Amygdala (tissue), 56 donors: ENCODE measurements at regions not wholly inside any gene's neighbourhood (a gene's known extent, or its start where the extent isn't known, plus 50 kb on each side); places are given as distances from the start of the nearest gene placed in this dataset.
A peak's percentile ranks its signal among the peaks of the same experiment; 100 is the strongest.

ENCODE experiments used
- DNase-seq, 56 donors: peaks; one replicate each; lab custom pipeline; 2025; lab: John Stamatoyannopoulos, UW

GRCh38 chr14:76929927-76930326, 98.6 kb downstream of the IRF2BPL start:
- DNase-seq = peak in 3 of 56 donors; percentile 13 to 27 (median 17)

DNA sequence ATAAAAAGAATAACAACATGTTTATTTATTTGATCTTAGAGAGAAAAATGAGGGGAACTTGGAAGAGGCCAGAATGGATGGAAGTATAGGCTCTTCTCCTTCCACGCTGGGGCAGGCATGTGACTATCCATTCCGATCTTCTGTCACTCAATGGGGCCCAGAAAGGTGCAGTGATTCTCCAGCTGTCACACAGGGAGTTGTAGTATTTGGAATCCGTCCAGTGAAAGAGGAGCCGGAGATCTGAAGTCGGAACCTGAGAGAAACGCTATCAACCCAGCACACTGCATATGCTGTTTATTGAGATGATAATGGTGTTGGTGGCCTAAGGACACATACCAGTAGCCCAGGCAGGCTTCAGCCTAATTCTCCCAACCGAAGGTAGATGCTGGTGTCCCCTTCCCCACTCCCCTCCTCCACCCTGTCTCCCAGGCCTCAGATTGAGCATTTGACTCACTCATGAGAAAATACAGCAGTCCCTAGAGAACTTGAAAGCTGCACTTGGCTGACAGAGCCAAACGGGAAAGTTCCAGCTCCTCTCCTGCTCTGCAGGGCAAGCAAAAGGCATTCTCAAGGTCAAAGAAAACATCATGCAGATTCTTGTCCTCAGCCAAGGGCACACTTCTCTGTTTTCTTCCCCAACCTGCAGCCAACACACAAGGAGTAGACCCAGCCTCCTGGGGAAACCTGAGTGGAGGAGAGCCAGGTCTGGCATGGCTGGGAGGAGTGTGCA, 100.4 kb downstream of the IRF2BPL start:
- DNase-seq = no peak

DNA sequence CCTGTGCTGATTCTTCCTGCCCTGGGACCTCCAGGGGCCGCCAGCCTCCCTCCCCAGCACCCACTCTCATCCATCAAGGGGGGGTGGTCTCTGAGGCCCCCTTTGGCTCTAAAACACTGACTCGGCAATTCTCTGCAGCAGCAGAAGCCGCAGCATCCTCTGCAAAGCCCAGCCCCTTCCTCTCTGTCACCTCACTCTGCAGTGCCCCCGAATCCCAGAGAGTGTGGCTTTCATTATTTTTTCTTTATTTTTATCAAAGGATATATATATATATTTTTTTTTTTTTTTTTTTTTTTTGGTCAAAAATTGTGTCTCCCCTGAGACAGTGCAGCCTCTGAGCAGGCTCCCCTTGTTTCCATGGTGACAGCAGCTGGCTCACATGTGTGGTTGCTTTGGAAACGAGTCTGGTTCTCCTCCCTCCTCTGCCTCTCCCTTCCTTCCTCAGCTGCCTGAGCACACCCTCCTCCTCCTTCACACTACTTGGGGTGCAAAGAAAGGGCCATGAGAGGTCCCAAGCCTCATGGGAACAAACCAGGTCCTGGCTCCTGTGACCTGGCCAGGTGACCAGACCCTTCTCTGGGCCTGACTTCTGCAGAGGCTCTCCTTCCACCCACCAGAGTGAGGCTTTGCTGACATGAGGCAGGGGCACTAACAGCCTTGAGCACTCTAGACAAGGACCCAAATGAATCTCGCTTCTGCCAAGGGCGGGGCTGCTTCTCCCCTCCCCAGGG, 100.5 kb downstream of the LRRC74A start:
- DNase-seq = peak in 29 of 56 donors; percentile 9 to 75 (median 35)

DNA sequence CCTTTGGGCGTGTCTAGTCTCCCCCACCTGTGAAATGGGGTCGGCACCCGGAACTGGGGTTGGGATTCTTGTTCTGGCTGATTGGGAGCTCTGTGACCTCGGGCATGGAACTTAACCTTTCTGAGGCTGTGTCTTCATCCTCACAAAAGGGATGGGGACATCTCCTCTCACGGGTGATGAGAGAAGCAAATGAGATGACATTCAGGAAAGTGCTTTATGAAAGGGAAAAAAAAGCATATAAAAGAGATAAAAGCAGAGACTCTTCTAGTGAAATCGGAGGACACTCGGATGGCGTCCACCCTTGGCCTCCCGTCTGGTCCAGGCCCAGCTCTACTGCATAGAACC, 98.9 kb downstream of the LRRC74A start:
- DNase-seq = no peak

DNA sequence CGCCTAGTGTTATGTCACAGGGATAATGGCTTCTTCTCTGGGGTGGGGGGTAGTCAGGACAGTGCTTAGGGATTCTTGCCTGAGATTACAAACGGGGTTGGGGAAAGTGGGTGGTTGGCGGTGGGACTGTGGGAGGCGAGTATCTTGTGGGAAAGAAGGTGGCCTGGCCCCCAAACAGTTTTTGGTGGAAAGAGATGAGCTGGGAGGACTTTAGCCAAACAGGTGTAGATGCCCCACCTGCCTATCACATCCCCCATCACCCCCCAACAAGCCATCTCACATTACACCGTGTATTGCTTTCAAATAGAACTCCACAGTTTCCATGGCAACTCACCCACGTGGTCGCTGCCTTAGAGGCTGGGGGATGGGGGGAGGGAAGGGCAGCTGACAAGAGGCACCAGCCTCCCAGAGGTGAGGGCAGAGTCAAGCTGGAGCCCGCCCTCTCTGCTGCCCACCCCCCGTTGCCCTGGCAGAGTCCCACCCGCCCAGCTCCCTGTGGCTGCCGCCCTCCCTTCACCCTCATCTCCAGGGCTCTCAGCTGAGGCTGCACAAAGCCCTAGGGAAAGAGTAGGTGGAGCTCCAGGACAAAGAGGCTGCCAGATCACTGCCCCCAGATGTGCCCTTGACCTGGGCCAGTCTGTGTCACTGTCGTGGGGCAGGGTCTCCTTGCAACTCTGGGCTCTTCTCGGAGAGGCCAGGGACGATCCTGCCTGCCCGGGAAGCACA, 98.3 kb downstream of the LRRC74A start:
- peak in 41 of 56 donors; percentile 8 to 83 (median 46) for DNase-seq

DNA sequence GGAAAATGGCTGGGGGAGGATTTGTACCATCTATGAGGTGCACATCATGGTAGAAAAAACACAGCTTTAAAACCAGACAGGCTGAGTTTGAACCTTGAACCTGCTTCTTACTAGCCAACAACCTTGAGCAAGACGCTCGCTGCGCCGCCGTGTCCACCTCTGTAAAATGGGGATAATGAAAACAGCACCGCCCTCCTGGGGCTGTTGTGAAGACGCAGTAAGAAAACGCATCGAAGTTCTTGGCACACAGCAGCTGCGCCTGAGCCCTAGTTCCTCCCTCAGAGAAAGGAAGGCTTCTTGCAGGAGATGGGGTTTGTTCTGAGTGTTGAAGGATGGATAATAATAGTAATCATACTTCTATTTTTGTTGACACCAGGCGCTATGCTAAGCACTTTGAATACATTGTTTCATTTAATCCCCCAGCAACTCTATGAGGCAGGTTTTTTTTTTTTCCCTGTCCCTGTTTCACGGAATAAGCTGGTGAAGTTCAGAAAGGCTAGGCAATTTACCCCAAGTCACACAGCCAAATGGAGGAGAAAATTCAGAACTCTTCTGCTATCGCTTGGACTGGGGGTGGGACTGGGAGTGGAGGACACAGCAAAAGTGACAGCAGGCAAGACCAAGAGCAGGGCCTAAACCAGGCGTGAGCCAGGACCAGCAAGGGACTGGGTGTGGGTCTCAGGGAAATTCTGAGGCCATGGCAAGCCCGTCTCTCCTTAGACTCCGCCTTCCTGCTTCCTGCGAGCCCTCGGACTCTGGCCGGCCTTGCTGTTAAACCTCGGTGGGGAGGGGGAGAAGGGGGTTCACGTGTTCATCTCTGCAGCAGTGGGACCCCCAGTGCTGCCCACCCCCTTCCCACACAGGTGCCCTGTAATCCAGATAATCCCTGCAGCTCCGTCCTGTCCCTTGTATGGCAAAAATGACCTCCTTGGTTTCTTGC, 97.5 kb downstream of the LRRC74A start:
- DNase-seq = peak in 14 of 56 donors; percentile 6 to 46 (median 18)

DNA sequence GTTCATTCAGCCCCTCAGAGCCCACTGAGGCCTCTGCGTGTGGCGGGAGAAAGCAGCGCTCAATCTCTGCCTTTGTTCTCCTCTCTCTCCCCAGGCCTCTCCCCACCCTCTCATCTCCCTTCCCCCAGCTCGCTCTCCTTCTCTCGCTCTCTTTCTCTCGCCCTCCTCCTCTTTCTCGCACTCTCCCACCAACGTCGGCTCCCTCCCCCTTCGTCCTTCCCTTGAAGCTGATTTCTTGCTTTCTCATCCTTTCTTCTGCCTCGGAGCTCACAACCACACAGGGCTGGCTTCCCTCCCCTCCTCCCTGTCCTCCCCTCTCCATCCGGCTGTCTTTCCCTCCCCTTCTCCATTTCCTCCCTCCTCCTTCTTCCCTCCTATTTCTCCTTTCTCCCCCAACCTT, 96.4 kb downstream of the LRRC74A start:
- DNase-seq = peak in 25 of 56 donors; percentile 14 to 76 (median 31)

DNA sequence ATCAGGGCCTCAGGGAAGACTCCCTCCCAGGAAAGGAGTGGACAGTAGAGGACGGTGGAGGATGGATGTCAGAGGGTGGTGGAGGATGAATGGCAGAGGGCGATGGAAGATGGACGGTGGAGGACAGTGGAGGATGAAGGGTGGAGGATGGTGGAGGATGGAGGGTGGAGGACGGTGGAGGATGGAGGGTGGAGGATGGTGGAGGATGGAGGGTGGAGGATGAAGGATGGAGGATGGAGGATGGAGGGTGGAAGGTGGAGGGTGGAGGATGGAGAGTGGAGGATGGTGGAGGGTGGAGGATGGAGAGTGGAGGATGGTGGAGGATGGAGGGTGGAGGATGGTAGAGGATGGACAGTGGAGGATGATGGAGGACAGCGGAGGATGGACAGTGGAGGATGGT, 95.9 kb downstream of the LRRC74A start:
- DNase-seq = no peak

GRCh38 chr14:76921088-76921399, 94.8 kb downstream of the LRRC74A start:
- DNase-seq = no peak

- DNase-seq = peak in 11 of 56 donors; percentile 19 to 63 (median 38)
Measured at GRCh38 chr14:76920331-76921087, 94.3 kb downstream of the LRRC74A start.

- DNase-seq = peak in 21 of 56 donors; percentile 11 to 76 (median 35)
Measured at GRCh38 chr14:76919431-76920330, 93.5 kb downstream of the LRRC74A start.
